HG03159 (cell line): ENCODE measurements at regions not wholly inside any gene's neighbourhood (a gene's known extent, or its start where the extent isn't known, plus 50 kb on each side); places are given as distances from the start of the nearest gene placed in this dataset.

Experiments used
- ATAC-seq: cut with Tn5 transposase; IDR thresholded peaks from one replicate; pipeline ENCODE4 v1.9.1; 2021; ENCODE audit warnings: mild to moderate bottlenecking, moderate library complexity; ENCODE audit not compliant: unreplicated experiment

DNA sequence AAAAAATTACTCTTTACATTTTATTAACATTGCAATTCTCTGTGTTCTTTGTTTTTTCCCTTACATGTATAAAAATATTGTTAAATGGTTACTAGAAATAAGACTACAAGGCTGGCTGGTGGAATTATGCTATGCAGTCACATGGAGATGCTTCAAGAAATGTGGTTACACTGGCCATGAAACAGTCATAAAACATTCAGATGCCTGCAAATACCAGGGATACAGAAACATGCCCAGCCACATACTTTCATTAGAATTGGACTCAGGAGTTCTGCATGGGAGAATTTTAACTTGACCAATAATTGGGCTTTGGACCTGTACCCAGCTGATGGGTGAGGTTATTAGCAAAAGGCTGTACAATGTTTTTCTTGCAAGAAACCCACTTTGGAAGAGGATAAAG lies 1407.7 kb upstream of the SLC10A2 start:
- no peak for ATAC-seq

DNA sequence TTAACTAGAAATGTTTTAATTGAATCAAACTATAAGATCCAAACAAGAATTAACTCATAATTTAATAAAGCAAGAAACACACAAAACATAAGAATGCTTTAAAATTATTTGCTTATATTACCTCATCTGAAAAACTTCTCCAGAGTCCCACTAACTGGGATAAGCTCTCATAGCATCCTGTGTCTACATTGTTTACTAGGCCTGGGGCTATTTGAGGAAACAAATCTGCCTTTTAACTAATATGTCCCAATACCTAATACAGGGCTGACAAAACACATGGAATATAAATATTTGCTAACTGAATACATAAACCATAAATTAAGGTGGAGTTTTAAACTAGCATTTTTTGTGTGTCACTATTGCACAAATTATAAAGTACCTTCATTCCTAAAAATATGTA lies 1399.8 kb upstream of the SLC10A2 start:
- ATAC-seq: no peak

DNA sequence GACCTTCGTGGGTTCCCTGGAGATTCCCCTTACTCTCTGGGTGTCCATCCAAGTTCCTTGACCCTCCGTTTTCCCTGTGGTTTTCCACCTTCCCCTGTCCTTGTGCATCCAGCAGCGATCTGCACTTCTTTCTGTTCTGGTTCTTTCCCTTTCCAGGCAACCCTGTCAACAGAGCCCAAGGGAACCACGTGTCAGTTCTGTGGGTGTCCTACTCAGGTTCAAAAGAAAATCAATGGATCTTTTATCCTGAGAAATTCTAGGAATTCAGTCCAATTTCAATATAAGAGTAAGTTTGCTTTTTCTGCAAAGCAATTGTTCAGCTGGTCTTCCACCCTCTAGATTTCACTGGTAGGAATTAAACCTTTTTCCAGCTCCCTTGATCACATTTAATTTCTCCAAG lies 1394.8 kb upstream of the SLC10A2 start:
- no peak for ATAC-seq

DNA sequence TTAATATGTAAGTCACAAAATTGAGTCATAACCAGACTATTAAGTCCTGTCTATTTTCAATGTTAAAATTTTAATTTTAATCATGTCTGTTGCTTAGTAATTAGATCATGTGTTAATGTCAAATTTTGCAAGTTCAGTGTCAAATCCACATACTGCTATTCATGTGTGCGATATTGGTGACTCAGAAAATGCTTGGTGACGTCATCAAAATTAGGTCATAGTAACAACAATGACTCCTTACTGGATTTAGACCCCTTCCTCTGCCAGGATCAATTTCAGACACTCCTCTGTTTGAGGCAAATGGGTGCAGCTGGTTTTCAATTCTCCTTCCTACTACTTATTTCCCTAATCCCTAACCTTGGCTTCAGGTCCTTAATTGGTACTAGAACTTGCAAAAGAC lies 1394.3 kb upstream of the SLC10A2 start:
- no peak for ATAC-seq

DNA sequence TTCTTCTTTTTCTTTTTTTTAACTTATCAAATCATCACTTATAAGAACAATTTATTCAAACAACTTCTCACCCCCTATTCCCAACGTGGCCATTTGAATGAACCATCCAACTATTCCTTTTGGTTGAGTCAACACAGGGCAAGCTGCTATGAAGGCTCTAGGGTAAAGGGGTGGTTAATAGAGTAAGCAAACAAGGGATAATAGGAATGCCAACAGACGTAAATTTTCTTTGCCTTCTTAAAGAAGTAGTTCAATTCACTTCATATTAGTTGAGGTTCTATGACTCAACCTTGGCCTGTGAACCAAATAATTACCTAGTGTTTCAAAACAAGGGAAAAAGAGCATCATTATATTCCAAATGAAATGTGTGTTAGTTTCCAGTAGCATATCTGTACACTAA lies 1383.8 kb upstream of the SLC10A2 start:
- ATAC-seq: no peak

DNA sequence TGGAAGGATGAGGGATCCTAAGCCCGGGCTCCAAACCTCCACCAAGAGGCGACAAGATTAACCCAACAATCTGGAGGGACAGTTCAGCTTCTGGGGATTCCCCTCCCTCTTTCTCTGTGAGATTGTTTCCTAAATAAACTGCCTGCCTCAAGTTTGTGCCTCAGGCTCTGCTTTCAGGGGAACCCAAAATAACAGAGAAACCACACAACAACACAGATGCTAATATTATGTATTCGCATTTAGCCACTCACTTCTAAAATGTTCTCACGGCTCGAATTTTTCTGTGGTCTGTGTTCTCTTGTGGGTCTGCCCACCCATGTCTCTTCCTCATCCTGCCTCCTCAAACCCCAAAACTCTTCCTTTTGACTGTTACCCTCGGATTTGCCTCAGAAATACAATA lies 1381.1 kb upstream of the SLC10A2 start:
- ATAC-seq: no peak

DNA sequence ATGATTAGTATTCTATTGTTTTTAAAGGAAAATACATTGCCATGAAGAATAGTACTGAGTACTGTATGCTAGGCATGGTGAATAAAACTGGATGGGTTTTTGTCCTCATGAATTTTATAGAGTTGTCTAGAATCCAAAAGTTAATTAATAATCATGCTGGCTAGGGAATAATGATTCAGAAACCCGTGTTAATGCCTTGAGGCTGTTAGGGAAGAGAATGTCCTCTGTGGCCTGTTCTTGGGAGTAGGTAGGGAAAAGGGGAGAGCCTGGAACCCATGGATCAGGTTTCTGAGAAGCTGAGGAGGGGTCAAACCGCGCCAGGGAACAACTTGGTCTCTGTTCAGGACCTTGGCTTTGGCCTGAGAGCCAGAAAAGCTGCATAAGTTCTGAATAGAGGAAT lies 1376.3 kb upstream of the SLC10A2 start:
- no peak for ATAC-seq

DNA sequence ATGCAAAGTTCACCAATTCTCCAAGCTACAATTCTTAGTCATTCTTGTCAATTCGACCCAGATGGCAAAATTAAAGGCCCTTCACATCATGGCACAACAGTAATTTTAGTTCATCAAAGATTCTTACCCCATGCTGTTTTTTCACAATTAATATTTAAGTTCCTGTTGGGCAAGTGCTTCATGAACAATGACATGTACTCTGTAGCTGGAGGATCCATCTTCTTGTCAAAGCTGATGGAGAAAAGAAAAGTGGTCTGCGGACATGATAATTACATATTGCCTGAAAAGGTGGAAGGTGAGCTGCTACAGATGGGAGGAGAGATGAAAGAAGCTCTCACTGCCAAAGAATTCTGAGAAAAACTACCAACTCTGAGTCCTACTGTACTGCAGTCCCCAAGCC lies 1370.3 kb upstream of the SLC10A2 start:
- ATAC-seq: no peak

DNA sequence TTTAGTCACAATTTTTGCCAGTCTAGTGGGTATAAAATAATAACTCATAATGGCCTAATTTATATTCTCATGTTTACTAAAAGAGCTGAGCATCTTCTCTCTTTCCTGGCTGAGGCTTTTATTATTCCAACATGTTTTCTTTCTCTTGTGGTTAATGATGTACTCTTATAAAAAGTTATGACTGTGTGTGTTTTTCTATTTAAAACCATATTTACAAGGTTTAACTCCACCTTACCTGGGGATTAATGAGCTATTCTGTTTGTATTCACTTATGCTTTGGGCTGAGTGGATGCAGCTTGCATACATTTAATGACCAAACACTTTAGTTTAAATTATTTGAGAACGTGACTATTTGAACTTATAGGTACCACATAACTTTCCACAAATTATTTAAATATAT lies 1365.7 kb upstream of the SLC10A2 start:
- ATAC-seq: no peak

DNA sequence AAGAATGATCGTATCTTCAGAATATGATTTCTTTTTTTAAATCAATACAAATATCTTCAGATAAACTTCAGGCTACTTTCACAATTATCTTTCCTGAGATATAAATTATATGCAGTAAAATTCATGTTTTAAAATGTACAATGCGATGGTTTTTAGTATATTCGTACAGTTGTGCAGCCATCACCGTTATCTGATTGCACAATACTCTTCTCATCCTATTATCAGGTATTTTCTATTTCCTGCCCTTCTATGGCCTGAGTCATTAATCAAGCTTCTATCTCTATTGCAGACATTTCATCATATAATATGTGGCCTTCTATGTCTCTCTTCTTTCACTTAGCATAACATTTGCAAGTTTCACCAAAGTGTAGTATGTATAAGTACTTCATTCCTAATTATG lies 1360.2 kb upstream of the SLC10A2 start:
- no peak for ATAC-seq

DNA sequence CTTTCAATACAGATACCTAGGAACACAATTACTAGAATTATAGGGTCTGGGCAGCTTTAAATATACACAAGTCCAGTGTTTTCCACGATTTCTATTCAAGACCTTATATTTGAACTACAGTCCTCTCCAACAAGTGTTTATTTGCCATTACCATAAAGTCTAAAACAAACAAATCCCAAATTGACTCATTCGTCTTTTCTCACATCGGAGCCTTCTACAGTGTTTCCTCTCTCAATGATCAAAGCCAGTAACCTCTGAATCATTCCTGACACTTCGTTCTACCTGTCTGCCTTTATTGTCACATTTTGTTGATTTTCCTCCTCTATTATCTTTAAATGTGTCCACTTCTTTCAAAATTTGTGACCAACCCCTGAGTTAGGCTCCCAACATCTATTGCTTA lies 1356.5 kb upstream of the SLC10A2 start:
- no peak for ATAC-seq

DNA sequence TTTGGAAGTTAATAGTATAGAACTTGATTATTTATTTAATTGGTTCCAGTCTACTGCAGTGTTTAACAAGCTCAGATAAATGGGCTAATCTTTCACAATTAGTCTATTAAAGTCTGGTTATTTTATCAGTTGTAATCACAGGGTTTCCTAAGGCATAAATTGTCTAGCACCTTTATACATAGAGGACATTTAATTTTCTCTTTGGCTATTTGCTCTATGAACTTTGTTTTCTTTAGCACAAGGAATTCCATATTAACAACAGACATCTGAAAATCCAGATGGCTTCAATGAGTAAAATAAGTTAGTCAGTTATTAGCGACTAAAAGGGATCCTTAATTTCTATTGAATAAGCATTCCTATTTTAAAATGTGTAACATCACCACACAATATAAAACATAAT lies 1350.8 kb upstream of the SLC10A2 start:
- no peak for ATAC-seq

DNA sequence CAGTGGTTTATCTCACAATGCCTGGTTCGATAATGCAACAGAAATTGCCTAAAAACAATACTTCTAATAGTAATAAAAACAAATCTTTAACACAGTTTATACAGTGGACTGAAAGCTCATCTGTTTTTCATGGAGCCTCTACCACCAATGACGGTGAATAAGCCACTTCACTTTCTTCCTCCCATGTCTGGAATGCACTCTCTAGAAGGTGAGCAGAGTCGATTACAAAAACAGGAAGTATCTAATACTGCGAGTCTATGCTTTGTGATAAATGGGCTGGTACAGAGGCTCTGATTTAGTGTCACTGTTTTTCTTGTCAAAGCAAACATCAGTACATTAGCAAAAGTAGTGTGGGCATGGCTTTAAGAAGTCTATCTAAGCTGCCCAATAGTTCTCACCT lies 1348.6 kb upstream of the SLC10A2 start:
- no peak for ATAC-seq

DNA sequence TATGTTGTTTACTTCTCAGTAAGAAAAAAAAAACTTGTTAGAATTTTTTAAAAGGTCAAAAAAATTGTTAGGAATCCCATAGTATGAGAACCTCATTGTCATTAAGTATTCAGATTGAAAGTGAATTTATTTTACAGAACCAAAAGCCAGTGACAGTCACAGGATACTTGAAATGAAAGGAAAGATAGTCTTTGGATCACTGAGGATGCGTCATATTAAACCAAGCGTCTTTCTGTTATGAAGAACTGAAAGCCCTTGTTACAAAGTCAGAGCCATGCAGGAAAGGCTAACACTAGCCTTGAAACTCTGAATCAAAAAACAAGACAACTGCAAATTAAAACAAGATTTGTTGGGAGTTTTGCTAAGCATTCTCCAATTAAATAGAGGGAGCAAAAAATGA lies 1348.0 kb upstream of the SLC10A2 start:
- ATAC-seq: no peak

DNA sequence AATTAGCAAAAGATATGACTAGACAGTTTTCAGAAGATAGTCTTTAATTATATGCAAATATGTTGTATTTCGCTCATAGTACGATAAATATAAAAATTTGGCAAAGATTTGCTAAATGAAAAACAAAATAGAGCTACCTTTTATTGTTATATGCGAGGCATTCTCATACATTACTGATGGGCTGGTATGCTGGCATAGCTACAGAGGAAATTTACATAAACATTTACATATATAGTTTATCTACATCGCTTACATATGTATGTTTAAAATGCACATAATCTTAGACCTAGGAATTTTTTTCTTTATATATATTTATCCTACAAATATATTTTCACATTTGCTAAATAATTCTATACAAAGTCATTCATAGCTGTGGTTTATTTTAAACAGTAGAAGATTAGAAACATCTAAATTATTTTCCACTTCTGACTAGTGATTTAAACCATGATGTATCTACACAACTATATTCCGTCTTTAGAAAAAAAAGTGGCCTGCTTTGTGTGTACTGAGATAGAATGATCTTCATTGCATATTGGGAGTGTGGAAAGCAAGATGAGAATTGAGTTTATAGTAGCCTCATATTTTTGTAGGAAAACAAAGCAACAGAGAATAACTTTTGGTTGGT lies 1345.0 kb upstream of the SLC10A2 start:
- ATAC-seq: no peak

DNA sequence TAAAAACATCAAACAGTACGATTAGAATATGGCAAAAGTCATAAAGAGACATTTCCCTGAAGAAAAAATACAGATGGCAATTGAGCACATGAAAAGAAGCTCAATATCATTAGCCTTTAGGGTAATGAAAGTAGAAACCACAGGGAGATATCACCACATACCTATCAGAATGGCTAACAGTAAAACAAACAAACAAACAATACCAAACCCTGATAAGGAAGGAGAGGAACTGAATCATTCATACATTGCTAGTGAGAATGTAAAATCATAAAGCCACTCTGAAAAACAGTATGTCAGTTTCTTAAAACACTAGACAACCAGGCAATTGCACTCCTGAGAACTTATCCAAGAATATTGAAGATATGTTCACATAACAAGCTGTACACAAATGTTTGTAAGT lies 1342.5 kb upstream of the SLC10A2 start:
- no peak for ATAC-seq

DNA sequence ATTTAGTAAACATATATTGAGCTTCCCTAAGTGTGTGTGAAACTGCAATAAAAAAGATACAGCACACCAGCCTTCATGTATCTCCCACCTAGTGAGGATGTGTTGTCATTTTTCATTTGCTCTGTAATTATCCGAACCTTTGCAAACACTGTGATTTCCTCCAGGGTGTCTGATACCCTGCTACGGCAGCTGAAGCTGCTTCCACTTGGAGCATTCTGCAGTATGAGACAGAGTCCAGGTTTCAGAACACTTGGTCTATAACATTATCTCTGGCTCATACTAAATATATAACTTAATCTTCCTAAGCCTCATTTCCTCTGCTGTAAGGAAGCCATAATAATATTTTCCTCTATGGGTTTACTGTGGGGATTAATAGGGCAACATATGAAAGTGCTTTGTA lies 1338.1 kb upstream of the SLC10A2 start:
- ATAC-seq: no peak

DNA sequence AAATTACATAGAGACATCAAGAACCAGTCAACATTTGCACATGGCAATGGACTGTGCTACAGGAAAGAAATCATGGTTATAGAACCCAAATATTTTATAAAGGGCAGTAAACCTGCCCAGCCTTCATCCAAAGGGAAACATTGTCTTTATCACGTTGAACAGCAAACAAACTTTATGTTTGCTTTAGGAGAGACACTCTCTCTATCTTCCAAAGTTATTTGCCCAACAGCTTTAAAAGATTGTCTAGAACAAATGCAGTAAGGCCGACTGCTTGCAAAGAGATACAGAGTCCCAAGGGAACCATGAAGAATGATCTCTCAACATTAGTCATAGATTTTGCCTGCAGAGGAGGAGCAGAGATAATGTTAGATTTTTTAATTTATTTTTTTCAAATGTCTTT lies 1323.5 kb upstream of the SLC10A2 start:
- no peak for ATAC-seq

DNA sequence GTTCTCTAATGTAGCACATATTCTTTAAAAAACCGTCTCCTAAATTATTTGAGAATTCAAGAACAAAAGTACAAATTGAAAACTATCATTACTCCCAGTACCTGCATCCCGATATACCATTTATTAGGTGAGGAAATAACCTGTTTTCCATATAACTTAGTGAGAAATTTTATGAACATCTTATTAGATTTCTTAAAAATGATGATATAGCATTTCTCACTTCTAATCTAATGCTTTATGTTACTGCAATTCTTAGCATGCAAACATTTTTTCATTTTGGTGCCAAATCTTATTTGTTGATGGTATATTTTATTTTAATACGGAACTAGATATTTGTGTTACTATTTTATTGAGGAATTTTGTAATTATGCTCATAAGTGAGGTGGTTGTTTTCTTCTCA lies 1321.3 kb upstream of the SLC10A2 start:
- no peak for ATAC-seq

DNA sequence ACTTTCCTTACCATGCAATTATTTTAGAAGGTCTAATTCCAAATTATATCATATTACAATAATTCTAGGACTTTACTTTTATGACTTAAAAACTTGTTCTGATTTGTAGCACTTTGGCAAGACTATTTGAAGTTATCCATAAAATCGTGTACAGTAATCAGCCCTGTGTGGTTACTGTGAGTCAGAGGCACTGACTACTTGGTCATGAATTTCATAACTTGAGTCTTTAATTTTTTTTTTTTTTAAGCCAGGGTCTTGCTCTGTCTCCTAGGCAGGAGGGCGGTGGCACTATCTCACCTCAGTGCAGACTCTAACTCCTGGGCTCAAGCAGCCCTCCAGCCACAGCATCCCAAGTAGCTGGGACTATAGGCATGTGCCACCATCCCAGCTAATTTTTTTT lies 1319.2 kb upstream of the SLC10A2 start:
- ATAC-seq: no peak

DNA sequence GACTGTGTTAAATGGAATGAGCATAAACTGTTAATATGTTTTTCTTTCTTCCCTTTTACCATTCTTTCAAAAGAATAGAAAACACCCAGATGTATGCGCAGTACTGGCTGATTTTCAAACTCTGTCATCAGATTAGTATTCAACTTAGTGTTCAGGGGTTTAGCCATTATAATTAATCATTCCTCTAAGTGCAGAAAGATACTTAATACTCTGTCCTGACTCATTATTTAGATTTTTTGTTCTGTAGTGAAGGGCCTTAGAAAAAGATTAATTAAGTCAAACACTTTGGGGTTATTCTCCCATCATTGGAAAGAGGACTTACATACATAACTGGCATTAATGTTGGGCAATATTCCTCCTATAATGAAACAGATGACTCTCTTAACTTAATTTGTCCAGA lies 1316.7 kb upstream of the SLC10A2 start:
- no peak for ATAC-seq

DNA sequence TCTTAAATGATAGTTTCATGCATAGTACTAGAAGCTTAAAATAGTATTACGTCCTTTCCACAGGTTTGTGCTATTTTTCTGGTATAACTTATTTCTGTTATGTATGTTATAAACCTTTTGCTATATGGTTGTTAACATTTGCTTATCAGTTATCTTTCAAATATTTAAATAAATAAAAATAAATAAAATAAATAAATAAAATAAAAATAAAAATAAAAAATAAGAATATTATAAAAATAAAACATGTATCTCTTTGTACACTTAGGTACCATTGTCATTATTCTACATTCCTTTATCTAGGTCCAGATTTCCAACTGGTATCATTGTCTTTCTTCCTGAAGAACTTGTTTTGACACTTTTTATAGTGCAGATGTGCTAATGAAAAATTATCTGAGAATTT lies 1310.4 kb upstream of the SLC10A2 start:
- ATAC-seq: no peak

DNA sequence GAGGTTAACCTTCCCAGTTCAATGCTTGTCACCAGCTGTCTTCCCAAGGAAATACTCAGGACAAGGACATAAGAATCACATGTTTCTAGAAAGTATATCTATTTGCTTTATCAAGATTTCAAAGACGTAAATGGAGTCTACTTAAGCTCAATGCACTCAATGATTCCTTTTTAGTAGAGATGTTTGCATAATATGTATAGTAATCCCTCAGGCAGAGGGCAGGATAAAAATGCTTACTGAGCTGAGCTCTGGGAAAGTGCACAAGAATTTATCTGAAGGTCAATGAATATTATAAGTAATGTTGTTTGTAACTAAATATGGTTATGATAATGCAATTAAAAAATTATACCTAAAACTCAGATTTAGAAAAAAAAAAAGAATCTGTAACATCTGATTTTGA lies 1309.4 kb upstream of the SLC10A2 start:
- no peak for ATAC-seq
